IgD-negative memory B cell (primary cell): ENCODE measurements at regions not wholly inside any gene's neighbourhood (a gene's known extent, or its start where the extent isn't known, plus 50 kb on each side); places are given as distances from the start of the nearest gene placed in this dataset.

Source experiments
- H3K27ac Mint-ChIP-seq, 3 donors: one replicate each; pipeline ENCODE4 v1.8.0; 2020 to 2022; ENCODE audit warnings: mild to moderate bottlenecking in 3 of 3, mixed read lengths in 3 of 3, moderate library complexity in 1 of 3
- H3K27me3 Mint-ChIP-seq: one replicate; pipeline ENCODE4 v1.8.0; 2021; ENCODE audit warnings: mixed read lengths
- H3K36me3 Mint-ChIP-seq: one replicate; pipeline ENCODE4 v1.8.0; 2020; ENCODE audit warnings: mild to moderate bottlenecking, mixed read lengths
- H3K4me1 Mint-ChIP-seq, 3 donors: one replicate each; pipeline ENCODE4 v1.8.0; 2020 to 2022; ENCODE audit warnings: mixed read lengths in 3 of 3, mild to moderate bottlenecking in 1 of 3
- H3K4me3 Mint-ChIP-seq, 4 donors: one replicate each; pipeline ENCODE4 v1.8.0; 2020 to 2022; ENCODE audit warnings: mild to moderate bottlenecking in 4 of 4, mixed read lengths in 4 of 4, moderate library complexity in 3 of 4
- H3K9me3 Mint-ChIP-seq, 3 donors: one replicate each; pipeline ENCODE4 v1.8.0; 2020 to 2021; ENCODE audit warnings: mixed read lengths in 3 of 3, mild to moderate bottlenecking in 1 of 3

GRCh38 chr4:138329506-138330070, 87.4 kb upstream of the SLC7A11 start:
- Mint-ChIP-seq H3K36me3 (no peaks in the 10 kb centered on the region), H3K27me3 (peaks cover 2% of the 10 kb centered on the region), H3K27ac (no peak overlapping the region), H3K9me3 (peaks cover 0 to 8% (median 2%) of the 10 kb centered on the region in 3 donors), H3K4me3 (no peak overlapping the region), H3K4me1 (no peaks in the 10 kb centered on the region)

GRCh38 chr4:138327338-138327737, 85.2 kb upstream of the SLC7A11 start:
- peaks cover 0 to 4% (median 2%) of the 10 kb centered on the region in 3 donors for H3K9me3 Mint-ChIP-seq

GRCh38 chr4:138320831-138321230, 78.7 kb upstream of the SLC7A11 start:
- Mint-ChIP-seq H3K27ac (no peak overlapping the region), H3K9me3 (no peaks in the 10 kb centered on the region), H3K4me1 (no peaks in the 10 kb centered on the region), H3K4me3 (no peak overlapping the region), H3K36me3 (no peaks in the 10 kb centered on the region), H3K27me3 (no peaks in the 10 kb centered on the region)

More at GRCh38 chr4:138327338-138327737, 85.2 kb upstream of the SLC7A11 start:
- no peaks in the 10 kb centered on the region for H3K36me3 Mint-ChIP-seq
- no peak overlapping the region for H3K4me3 Mint-ChIP-seq
- no peak overlapping the region for H3K27ac Mint-ChIP-seq
- peaks cover 2% of the 10 kb centered on the region for H3K27me3 Mint-ChIP-seq
- no peaks in the 10 kb centered on the region for H3K4me1 Mint-ChIP-seq

- Mint-ChIP-seq H3K4me3 (no peak overlapping the region), H3K27me3 (no peaks in the 10 kb centered on the region), H3K9me3 (no peaks in the 10 kb centered on the region), H3K4me1 (no peaks in the 10 kb centered on the region), H3K27ac (no peak overlapping the region), H3K36me3 (no peaks in the 10 kb centered on the region)
These were observed 77.9 kb upstream of the SLC7A11 start for GRCh38 chr4:138320030-138320429.

DNA sequence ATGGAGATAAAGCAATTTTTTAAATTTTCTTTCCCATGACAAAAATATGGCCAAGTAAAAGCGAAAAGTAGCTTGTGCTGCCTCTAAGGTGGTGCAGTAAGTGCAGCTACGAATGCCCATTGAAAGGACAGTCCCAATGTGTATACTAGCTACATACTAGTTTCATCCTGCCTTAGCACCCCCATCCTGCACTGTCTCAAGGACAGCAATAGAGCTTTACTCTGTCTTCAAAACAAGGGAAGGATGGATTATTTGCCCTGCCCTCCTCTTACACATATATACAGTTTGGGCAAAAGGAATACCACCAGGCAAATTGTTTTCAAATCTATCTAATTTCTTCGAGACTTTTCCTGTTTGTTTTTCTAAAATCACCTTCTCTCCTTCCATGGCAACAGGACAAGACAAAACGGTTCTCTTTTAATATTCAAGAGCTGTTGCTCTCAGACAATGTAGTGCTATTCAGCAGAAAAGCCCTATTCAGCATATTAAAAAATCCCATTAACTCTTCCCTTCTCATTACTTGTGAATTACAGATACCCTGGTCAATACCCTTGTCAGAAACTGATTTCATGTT, 75.1 kb upstream of the SLC7A11 start:
- Mint-ChIP-seq H3K36me3 (no peaks in the 10 kb centered on the region), H3K9me3 (no peaks in the 10 kb centered on the region), H3K27ac (no peak overlapping the region), H3K27me3 (no peaks in the 10 kb centered on the region), H3K4me1 (no peaks in the 10 kb centered on the region), H3K4me3 (no peak overlapping the region)

GRCh38 chr4:138312536-138312911, 70.4 kb upstream of the SLC7A11 start:
- Mint-ChIP-seq H3K4me3 (no peak overlapping the region), H3K27me3 (peaks cover 6% of the 10 kb centered on the region), H3K36me3 (no peaks in the 10 kb centered on the region), H3K4me1 (peaks cover 0 to 1% (median under 1%) of the 10 kb centered on the region in 3 donors), H3K27ac (no peak overlapping the region), H3K9me3 (no peaks in the 10 kb centered on the region)

GRCh38 chr4:138311771-138312535, 69.8 kb upstream of the SLC7A11 start:
- no peak overlapping the region for H3K4me3 Mint-ChIP-seq
- no peaks in the 10 kb centered on the region for H3K36me3 Mint-ChIP-seq
- H3K9me3 Mint-ChIP-seq, result no peaks in the 10 kb centered on the region
- peaks cover 0 to 7% (median 3%) of the 10 kb centered on the region in 3 donors for H3K4me1 Mint-ChIP-seq
- H3K27me3 Mint-ChIP-seq, result peaks cover 7% of the 10 kb centered on the region
- no peak overlapping the region for H3K27ac Mint-ChIP-seq

- Mint-ChIP-seq H3K9me3 (no peaks in the 10 kb centered on the region), H3K4me3 (no peak overlapping the region), H3K27me3 (peaks cover 7% of the 10 kb centered on the region), H3K36me3 (no peaks in the 10 kb centered on the region), H3K4me1 (peaks cover 0 to 7% (median 3%) of the 10 kb centered on the region in 3 donors), H3K27ac (no peak overlapping the region)
These were observed 68.8 kb upstream of the SLC7A11 start for GRCh38 chr4:138310991-138311390.

DNA sequence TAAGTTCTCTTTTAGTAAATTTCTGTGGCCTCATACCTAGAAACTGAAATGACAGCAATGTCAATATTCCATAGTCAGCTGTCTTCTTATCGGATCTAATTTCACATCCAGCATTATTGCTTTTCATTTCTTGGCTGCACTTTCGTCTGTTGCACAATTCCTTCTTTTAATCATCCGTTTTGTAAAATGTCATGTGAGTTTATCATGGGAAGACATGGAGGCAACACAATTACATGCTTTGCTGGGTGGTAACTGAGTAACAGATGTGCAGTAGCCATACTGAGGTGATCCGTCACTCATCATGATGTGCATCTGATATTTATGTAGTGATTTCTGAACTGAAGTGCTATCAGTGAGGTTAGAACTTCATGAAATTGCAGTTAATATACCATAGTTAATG, 68.3 kb upstream of the SLC7A11 start:
- H3K36me3 Mint-ChIP-seq, result no peaks in the 10 kb centered on the region
- H3K27me3 Mint-ChIP-seq, result peaks cover 7% of the 10 kb centered on the region
- H3K9me3 Mint-ChIP-seq, result no peaks in the 10 kb centered on the region
- peaks cover 0 to 7% (median 3%) of the 10 kb centered on the region in 3 donors for H3K4me1 Mint-ChIP-seq
- H3K27ac Mint-ChIP-seq, result no peak overlapping the region
- no peak overlapping the region for H3K4me3 Mint-ChIP-seq

DNA sequence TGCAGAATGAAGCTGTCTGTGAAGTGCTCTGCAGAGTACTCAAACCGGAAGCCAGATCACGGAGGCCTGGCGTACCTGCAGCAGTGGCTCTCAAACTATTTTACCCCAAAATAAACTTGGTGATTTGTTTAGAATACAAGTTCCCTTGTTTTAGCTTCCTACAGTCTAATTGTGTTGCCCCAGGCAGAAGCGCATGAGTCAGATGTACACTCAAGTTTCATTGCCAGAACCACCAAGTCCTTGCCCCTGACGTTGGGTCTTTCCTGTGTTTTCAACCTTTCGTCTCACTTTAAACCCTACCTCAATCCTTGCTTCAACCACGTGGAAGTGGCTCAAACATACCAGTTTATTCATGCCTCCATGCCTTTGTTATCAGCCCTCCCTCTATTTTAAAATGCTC, 66.2 kb upstream of the SLC7A11 start:
- no peaks in the 10 kb centered on the region for H3K9me3 Mint-ChIP-seq
- peaks cover 0 to 7% (median 3%) of the 10 kb centered on the region in 3 donors for H3K4me1 Mint-ChIP-seq
- H3K4me3 Mint-ChIP-seq, result no peak overlapping the region
- no peak overlapping the region for H3K27ac Mint-ChIP-seq
- H3K27me3 Mint-ChIP-seq, result peaks cover 7% of the 10 kb centered on the region
- H3K36me3 Mint-ChIP-seq, result no peaks in the 10 kb centered on the region

DNA sequence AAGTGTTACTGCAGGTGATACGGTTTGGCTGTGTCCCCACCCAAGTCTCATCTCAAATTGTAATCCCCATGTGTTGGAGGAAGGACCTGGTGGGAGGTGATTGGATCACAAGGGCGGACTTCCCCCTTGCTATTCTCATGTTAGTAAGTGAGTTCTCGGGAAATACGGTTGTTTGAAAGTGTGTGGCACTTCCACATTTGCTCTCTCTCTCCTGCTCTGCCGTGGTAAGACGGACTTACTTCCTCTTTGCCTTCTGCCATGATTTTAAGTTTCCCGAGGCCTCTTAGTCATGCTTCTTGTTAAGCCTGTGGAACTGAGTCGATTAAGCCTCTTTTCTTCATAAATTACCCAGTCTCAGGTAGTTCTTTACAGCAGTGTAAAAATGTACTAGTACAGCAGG, 65.2 kb upstream of the SLC7A11 start:
- H3K4me3 Mint-ChIP-seq, result no peak overlapping the region
- peaks cover 0 to 7% (median 3%) of the 10 kb centered on the region in 3 donors for H3K4me1 Mint-ChIP-seq
- no peak overlapping the region for H3K27ac Mint-ChIP-seq

GRCh38 chr4:138305050-138305449, 62.9 kb upstream of the SLC7A11 start:
- H3K36me3 Mint-ChIP-seq, result no peaks in the 10 kb centered on the region
- H3K9me3 Mint-ChIP-seq, result no peaks in the 10 kb centered on the region
- peaks cover 0 to 7% (median 3%) of the 10 kb centered on the region in 3 donors for H3K4me1 Mint-ChIP-seq
- no peak overlapping the region for H3K4me3 Mint-ChIP-seq
- H3K27ac Mint-ChIP-seq, result no peak overlapping the region
- H3K27me3 Mint-ChIP-seq, result peaks cover 9% of the 10 kb centered on the region

More for the DNA sequence above, 65.2 kb upstream of the SLC7A11 start:
- Mint-ChIP-seq H3K9me3 (no peaks in the 10 kb centered on the region), H3K27me3 (peaks cover 7% of the 10 kb centered on the region), H3K36me3 (no peaks in the 10 kb centered on the region)

DNA sequence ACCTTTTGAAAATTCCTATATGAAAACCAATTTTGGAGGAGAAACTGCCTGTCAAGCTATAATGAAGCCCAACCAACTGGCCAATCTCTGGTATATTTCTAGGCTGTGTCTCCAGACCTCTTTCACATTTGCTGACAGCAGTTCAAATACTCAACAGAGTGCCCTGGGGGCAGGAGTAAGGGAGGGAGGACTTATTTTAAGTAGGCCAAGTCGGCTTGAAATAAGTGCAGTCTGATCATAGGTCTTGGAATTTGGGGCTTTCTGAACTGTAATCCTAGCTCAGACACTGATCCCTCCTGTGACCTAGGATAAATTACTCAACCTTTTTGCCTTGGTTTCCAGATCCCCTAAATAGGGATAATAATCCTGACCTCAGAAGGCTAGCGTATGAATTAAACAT, 59.4 kb upstream of the SLC7A11 start:
- peaks cover 0 to 2% (median 0%) of the 10 kb centered on the region in 3 donors for H3K4me1 Mint-ChIP-seq
- no peaks in the 10 kb centered on the region for H3K36me3 Mint-ChIP-seq
- no peak overlapping the region for H3K4me3 Mint-ChIP-seq
- H3K27ac Mint-ChIP-seq, result no peak overlapping the region
- H3K9me3 Mint-ChIP-seq, result no peaks in the 10 kb centered on the region
- peaks cover 5% of the 10 kb centered on the region for H3K27me3 Mint-ChIP-seq

- Mint-ChIP-seq H3K36me3 (no peaks in the 10 kb centered on the region), H3K27me3 (peaks cover 5% of the 10 kb centered on the region), H3K4me3 (no peak overlapping the region), H3K4me1 (peaks cover 0 to 2% (median 0%) of the 10 kb centered on the region in 3 donors), H3K27ac (no peak overlapping the region), H3K9me3 (no peaks in the 10 kb centered on the region)
These were observed 58.5 kb upstream of the SLC7A11 start for GRCh38 chr4:138300616-138301015.

GRCh38 chr4:138299881-138300280, 57.7 kb upstream of the SLC7A11 start:
- Mint-ChIP-seq H3K27me3 (peaks cover 5% of the 10 kb centered on the region), H3K9me3 (no peaks in the 10 kb centered on the region), H3K27ac (no peak overlapping the region), H3K36me3 (no peaks in the 10 kb centered on the region), H3K4me1 (peaks cover 0 to 2% (median 0%) of the 10 kb centered on the region in 3 donors), H3K4me3 (peak overlapping the region in 1 of 4 donors; percentile 31)
